Fibroblast of skin of right quadriceps (primary cell): ENCODE measurements at regions not wholly inside any gene's neighbourhood (a gene's known extent, or its start where the extent isn't known, plus 50 kb on each side); places are given as distances from the start of the nearest gene placed in this dataset.
"Not testable (repeated sequence)": the region's sequence is repeated elsewhere in the genome, so short reads cannot be mapped to it uniquely, and the experiment has no call there.

Experiments used
- DNase-seq: peaks from one replicate; pipeline ENCODE4 v3.0.0-alpha.2; 2013

- DNase-seq = no peak
These were observed 102.9 kb upstream of the FSCB start for GRCh38 chr14:44609876-44610510.

- DNase-seq = no peak
These were observed 102.1 kb upstream of the FSCB start for GRCh38 chr14:44609201-44609600.

GRCh38 chr14:44607701-44608100, 100.6 kb upstream of the FSCB start:
- no peak for DNase-seq

GRCh38 chr14:44606576-44606975, 99.5 kb upstream of the FSCB start:
- DNase-seq = no peak

GRCh38 chr14:44601266-44601665, 94.2 kb upstream of the FSCB start:
- not testable (repeated sequence) for DNase-seq

- no peak for DNase-seq
These were observed 82.1 kb upstream of the FSCB start for GRCh38 chr14:44589180-44589579.

- DNase-seq = no peak
These were observed 79.8 kb upstream of the FSCB start for GRCh38 chr14:44586910-44587309.

GRCh38 chr14:44576356-44576755, 69.3 kb upstream of the FSCB start:
- no peak for DNase-seq

- DNase-seq = no peak
These were observed 60.9 kb upstream of the FSCB start for GRCh38 chr14:44567997-44568396.

- DNase-seq = no peak
These were observed 58.9 kb upstream of the FSCB start for GRCh38 chr14:44565968-44566367.

GRCh38 chr14:44564908-44565307, 57.8 kb upstream of the FSCB start:
- DNase-seq = peak; percentile 2
